Parathyroid adenoma (tissue), 2 donors: ENCODE measurements at regions not wholly inside any gene's neighbourhood (a gene's known extent, or its start where the extent isn't known, plus 50 kb on each side); places are given as distances from the start of the nearest gene placed in this dataset.

ENCODE experiments used
- H2AFZ ChIP-seq: fragments of 300-600 bp; sonication (generic); one replicate; pipeline ENCODE4 v1.7.0; 2017; ENCODE audit warnings: antibody characterized with exemption, mild to moderate bottlenecking
- H3K27ac ChIP-seq: fragments of 300-600 bp; sonication (generic); one replicate; pipeline ENCODE4 v1.7.0; 2017
- H3K27me3 ChIP-seq: fragments of 300-600 bp; sonication (generic); one replicate; pipeline ENCODE4 v1.7.0; 2017; ENCODE audit warnings: low read length; ENCODE audit not compliant: control insufficient read depth, insufficient read depth
- H3K36me3 ChIP-seq: fragments of 300-600 bp; sonication (generic); one replicate; pipeline ENCODE4 v1.7.0; 2017; ENCODE audit warnings: low read length; ENCODE audit not compliant: control insufficient read depth, insufficient read depth
- H3K4me1 ChIP-seq: fragments of 300-600 bp; sonication (generic); one replicate; pipeline ENCODE4 v1.7.0; 2017; ENCODE audit warnings: control low read depth
- H3K4me2 ChIP-seq: fragments of 300-600 bp; sonication (generic); one replicate; pipeline ENCODE4 v1.7.0; 2017; ENCODE audit warnings: low read length
- H3K4me3 ChIP-seq: fragments of 300-600 bp; sonication (generic); one replicate; pipeline ENCODE4 v1.7.0; 2017; ENCODE audit warnings: low read depth, low read length
- H3K79me2 ChIP-seq: fragments of 300-600 bp; sonication (generic); one replicate; pipeline ENCODE4 v1.7.0; 2017; ENCODE audit warnings: control low read depth
- H3K9ac ChIP-seq: fragments of 300-600 bp; sonication (generic); one replicate; pipeline ENCODE4 v1.7.0; 2017; ENCODE audit warnings: mild to moderate bottlenecking
- H3K9me3 ChIP-seq: fragments of 300-600 bp; sonication (generic); one replicate; pipeline ENCODE4 v1.7.0; 2017; ENCODE audit warnings: low read length; ENCODE audit not compliant: control insufficient read depth
- TF ChIP-seq, protein P1 (sequence below): fragments of 300-600 bp; sonication (generic); IDR thresholded peaks from one replicate; pipeline ENCODE4 v1.7.0; 2017; ENCODE audit warnings: antibody characterized with exemption, mild to moderate bottlenecking
- donor health status: primary hyperparathyroidism.

DNA sequence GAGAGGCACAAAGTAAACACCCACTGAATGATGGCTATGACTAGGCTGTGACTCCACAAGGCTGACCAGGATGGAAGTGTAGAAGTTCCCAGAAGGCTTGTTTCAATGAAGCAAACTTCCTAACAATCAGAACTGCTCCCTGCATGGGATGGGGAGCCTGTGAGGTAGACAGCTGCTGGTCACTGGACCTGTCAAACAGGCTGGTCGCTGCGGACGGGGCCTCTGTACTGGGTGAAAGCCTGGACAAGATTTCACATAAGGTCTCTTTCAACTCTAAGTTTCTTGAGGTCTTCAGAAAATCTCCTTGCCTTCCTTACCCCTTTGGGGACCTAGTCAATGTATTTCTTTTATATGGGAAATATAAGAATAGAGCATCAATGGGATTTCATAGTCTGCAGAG lies 438.2 kb downstream of the BUD13 start:
- H3K4me2 ChIP-seq: no peak overlapping the region
- no peaks in the 10 kb centered on the region for H3K9me3 ChIP-seq
- no peak overlapping the region for H3K9ac ChIP-seq
- no peaks in the 10 kb centered on the region for H3K27me3 ChIP-seq
- no peak overlapping the region for H3K27ac ChIP-seq
- no peak overlapping the region for H3K4me3 ChIP-seq
- H3K4me1 ChIP-seq: no peaks in the 10 kb centered on the region
- H3K36me3 ChIP-seq: no peaks in the 10 kb centered on the region
- no peak overlapping the region for H2AFZ ChIP-seq
- H3K79me2 ChIP-seq: no peaks in the 10 kb centered on the region
- TF ChIP-seq, protein P1, sequence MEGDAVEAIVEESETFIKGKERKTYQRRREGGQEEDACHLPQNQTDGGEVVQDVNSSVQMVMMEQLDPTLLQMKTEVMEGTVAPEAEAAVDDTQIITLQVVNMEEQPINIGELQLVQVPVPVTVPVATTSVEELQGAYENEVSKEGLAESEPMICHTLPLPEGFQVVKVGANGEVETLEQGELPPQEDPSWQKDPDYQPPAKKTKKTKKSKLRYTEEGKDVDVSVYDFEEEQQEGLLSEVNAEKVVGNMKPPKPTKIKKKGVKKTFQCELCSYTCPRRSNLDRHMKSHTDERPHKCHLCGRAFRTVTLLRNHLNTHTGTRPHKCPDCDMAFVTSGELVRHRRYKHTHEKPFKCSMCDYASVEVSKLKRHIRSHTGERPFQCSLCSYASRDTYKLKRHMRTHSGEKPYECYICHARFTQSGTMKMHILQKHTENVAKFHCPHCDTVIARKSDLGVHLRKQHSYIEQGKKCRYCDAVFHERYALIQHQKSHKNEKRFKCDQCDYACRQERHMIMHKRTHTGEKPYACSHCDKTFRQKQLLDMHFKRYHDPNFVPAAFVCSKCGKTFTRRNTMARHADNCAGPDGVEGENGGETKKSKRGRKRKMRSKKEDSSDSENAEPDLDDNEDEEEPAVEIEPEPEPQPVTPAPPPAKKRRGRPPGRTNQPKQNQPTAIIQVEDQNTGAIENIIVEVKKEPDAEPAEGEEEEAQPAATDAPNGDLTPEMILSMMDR: no peak

DNA sequence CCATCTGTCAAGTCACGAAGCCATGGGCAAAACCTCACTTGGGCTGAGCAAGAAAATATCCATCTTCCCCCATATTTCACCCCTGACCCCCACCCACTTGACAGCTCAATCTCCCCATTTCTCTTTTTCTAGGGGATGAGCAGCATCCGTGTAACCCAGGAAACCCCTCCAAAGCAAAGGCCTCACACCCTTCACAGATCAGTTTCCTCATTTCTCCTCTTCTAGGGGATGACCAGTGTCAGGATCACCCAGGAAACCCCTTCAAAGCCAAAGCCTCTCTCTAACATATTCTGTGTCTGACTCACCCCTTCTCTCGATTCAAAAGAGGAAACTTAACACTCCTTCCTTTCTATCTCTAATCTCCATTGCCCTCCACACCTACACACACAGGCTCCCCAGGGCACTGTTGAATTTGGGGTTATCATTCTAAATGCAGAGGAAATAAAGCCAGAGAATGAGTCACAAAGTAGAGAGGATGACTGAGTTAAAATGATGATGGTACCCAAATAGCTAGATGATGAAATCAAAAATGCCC lies 439.7 kb downstream of the BUD13 start:
- no peaks in the 10 kb centered on the region for H3K79me2 ChIP-seq
- no peak overlapping the region for H2AFZ ChIP-seq
- no peak overlapping the region for H3K4me3 ChIP-seq
- H3K9ac ChIP-seq: no peak overlapping the region
- H3K27me3 ChIP-seq: no peaks in the 10 kb centered on the region
- H3K4me1 ChIP-seq: no peaks in the 10 kb centered on the region
- H3K36me3 ChIP-seq: no peaks in the 10 kb centered on the region
- H3K4me2 ChIP-seq: no peak overlapping the region
- TF ChIP-seq, protein P1: no peak
- no peak overlapping the region for H3K27ac ChIP-seq
- H3K9me3 ChIP-seq: no peaks in the 10 kb centered on the region

DNA sequence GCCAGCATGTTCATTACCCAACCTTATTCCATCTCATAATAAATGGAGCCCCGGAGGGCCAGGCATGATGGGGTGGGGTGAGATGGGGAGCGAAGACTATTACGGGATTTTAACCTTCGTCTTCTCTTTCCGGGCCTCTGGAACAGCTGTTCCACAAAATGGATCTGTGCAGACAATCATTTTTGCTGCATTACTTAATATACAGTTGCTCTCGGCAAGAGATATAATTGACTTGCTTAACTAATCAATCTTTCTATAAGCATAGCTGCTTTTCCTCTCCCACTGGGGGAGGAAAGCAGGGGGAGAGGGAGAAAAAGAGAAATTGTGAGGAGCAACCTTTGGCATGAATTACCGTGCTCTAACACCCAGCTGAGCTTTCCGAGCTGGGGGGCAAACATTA lies 440.4 kb downstream of the BUD13 start:
- Histone ChIP-seq H2AFZ (no peak overlapping the region), H3K9ac (no peak overlapping the region), H3K27me3 (no peaks in the 10 kb centered on the region), H3K36me3 (no peaks in the 10 kb centered on the region), H3K4me1 (no peaks in the 10 kb centered on the region), H3K27ac (no peak overlapping the region), H3K4me2 (no peak overlapping the region), H3K9me3 (no peaks in the 10 kb centered on the region), H3K79me2 (no peaks in the 10 kb centered on the region), H3K4me3 (no peak overlapping the region)
- TF ChIP-seq, protein P1: no peak

DNA sequence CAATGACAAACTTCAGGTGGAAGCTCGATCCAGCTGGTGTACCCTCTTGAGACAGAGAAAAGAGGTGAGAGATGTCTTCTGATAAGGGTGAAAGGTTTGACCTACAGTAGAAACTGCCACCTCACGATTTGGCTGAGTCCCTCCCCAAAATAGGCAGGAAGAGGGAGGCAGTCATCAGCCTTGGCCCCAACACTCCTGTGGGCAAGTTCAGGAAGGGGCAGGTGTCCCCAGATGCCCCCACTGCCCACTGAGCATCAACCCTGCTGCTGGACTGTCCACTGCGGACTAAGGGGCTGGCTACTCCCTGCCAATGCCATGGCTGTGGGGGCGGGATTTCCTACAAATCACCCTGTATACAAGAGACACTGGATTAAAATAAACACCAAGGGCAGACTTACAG lies 441.4 kb downstream of the BUD13 start:
- Histone ChIP-seq H3K9ac (no peak overlapping the region), H3K9me3 (no peaks in the 10 kb centered on the region), H2AFZ (no peak overlapping the region), H3K36me3 (no peaks in the 10 kb centered on the region), H3K4me3 (no peak overlapping the region), H3K27ac (no peak overlapping the region), H3K79me2 (no peaks in the 10 kb centered on the region), H3K27me3 (no peaks in the 10 kb centered on the region), H3K4me1 (no peaks in the 10 kb centered on the region), H3K4me2 (no peak overlapping the region)
- TF ChIP-seq, protein P1: no peak

DNA sequence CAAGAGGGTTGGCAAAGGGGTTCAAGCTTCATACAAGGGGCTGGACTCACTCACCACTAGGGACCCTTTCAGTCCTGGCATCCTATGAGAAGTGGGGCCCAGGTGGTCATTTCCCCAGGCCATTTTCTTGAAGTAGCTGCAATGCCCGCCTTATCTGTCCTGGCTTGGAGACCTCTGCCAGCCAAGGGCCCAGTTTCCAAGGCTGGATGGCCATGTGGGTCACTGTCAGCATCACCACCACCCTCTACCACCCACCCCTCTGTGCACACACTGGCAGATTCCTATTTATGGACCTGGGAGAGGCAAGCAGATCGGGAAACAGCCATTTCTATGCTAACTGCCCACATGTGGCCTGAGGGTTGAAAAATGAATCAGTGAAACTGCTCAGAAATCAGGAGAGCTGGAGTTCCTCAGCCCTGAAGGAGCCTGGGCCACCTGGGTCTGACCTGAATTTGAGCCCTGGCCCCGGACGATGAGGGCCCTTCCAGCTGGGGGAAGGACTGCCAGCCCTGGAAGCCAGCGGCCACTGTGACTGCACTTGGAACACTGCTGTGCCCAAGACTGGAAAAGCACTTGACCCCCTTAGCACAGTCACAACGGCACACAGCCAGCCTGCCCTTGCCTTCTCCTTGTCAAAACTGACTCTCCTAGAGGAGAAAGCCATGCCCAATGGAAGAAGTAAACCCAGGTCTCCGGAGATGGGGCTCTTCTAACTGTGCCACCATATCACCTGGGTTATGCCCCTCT lies 442.2 kb downstream of the BUD13 start:
- no peaks in the 10 kb centered on the region for H3K27me3 ChIP-seq
- H3K79me2 ChIP-seq: no peaks in the 10 kb centered on the region
- no peak overlapping the region for H3K4me2 ChIP-seq
- no peaks in the 10 kb centered on the region for H3K36me3 ChIP-seq
- no peak overlapping the region for H3K27ac ChIP-seq
- H3K9me3 ChIP-seq: no peaks in the 10 kb centered on the region
- H2AFZ ChIP-seq: no peak overlapping the region
- H3K4me1 ChIP-seq: no peaks in the 10 kb centered on the region
- TF ChIP-seq, protein P1: no peak
- no peak overlapping the region for H3K9ac ChIP-seq
- no peak overlapping the region for H3K4me3 ChIP-seq
